Right lung (tissue), 2 donors: ENCODE measurements at regions not wholly inside any gene's neighbourhood (a gene's known extent, or its start where the extent isn't known, plus 50 kb on each side); places are given as distances from the start of the nearest gene placed in this dataset.
"Not testable (repeated sequence)": the region's sequence is repeated elsewhere in the genome, so short reads cannot be mapped to it uniquely, and the experiment has no call there.

Experiments used
- DNase-seq, 2 donors: peaks; one replicate each; pipeline ENCODE4 v3.0.0-alpha.2; 2013

DNA sequence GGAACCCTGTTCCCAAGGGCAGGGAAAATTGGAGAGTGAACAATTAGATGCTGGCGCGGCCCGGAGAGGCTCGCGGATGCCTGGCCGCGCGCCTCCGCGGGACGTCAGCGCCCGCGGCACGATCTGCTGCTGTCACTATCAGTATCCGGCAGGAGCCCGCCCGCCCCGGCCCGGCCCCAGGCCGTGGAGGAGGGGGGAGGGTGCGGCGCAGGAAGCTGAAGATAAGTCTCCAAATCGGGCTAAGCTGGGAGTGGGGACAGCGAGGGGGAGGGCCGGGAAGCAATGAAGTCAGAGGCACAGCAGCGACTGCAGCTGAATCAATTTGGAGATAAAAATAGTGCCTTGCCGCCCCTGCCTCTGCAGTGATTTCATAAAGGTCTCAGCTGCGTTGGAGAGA, 441.5 kb upstream of the KLF12 start:
- peak; percentile 82 to 83 for DNase-seq

DNA sequence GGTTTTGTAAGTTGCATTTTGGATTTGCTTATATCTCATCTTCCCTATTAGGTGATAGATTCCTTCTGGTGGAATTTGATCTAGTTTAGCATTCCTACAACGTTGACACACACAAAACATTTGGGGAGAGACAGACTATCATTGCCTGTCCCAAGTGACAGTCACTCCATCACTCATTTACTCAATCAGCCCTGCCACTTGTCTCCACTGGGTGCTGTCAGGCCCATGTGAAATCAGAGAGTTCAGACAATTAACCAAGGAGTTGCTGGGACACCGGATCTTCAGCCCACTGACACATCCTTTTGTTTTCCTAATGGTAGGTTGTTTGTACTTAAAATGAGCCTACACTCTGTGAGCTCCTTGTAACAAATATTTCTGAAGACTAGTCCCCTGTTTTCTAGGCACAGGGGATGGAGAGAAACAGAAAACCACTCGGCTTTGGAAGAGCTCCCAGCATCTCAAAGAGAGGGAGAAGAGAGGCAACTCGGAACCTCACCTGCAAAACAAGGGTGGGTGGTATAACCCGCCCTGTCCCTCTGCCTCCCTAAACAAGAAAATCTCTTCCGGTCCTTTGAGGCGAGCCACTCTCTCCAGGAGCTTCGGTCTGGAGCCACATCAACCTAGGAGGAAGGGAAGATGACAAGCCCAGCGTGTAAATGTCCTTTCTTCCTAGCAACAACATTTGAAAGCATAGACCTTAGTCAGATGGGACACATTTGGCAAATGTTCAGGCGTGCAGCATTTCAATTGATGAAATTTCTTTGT, 440.9 kb upstream of the KLF12 start:
- no peak for DNase-seq

- DNase-seq = no peak
Measured at GRCh38 chr13:74573654-74574053, 439.4 kb upstream of the KLF12 start.

DNA sequence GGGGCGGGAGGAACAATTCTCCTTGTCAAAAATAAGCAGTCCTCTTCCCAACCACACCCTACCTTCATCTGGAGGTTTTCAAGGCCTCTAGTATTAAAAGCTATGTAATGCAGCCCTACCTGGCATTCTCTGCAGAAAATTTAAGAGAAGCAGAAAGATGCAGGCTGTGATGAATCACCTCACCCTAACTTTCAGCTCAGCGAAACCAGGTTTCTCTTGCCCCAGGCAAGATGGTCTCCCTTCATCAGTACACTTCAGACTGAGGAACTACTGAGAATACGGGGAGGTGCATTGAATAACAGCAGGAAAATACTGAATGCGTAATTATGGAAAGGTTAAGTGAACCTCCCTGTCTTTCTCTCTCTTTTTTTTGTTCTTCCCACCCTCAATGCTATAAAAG, 437.6 kb upstream of the KLF12 start:
- no peak for DNase-seq

DNA sequence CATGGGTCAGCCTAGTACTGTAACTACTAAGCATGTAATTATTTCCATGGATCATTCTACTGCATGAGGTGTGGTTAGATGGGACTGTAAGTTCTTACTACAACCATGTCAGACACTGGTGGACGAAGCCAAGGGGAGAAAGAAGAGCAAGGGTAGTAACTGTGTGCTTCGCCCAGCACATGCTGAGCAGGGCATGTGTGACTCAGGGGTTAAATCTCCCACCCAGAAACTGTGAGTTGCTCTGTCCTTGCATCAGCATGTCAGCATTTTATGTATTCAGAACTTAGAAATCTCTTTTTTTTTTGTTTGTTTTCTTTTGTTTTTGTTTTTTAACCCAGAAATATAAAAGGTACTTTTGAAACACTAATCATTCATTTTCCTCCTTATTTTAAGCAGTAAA, 436.6 kb upstream of the KLF12 start:
- DNase-seq = no peak

DNA sequence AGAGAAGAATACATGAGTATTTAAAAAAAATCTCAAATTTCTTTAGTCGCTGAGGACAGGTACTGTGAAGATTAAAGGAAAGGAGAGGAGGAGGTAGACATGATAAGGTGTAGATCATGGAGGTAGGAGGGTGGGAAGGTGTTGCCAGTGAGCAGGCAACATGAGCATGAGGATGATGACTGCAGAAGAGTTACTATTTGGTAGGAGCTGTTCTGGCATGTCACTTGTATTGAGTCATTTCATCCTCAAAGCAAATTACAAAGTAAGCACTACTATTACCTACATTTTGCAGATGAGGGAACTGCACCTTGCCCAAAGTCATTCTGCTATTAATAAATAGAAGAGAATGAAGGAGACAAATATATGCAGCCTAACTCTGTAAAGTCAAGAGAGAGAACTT, 435.8 kb upstream of the KLF12 start:
- no peak for DNase-seq

DNA sequence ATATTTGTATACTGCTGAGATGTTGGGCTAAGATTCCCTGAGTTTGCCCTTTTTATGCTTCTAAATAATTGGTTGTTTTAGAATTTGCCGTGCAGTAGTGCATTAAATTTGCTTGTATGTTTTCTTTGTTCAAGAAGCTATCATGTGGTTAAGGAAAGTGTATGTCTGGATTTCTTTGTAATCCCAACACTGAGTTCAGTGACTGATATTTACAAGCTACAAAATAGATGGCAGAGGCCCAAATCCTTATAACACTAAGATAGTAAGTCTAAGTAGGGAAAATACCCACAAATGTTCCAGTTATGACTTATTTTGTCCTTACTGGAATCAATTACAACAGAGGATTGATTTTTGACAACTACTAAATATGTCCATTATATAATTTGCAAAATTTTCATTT, 435.0 kb upstream of the KLF12 start:
- DNase-seq = no peak

DNA sequence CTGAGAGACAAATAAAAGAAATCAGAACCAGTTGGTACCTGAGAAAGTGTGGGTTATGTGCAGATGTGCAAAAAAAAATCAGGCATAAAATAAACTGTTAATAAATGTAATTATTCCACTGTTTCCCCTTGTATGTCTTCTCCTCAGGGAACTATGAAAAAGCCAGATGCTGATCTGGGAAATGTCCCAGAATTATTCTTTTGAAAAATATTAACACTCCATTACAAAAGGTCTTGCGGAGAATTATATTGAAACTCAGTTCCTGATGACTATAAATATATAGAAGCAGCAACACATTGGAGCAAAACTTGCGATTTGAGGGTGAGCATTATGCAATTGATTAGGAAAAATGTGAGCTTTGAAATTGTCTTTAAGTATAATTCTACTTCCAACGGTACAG, 433.3 kb upstream of the KLF12 start:
- DNase-seq = no peak

DNA sequence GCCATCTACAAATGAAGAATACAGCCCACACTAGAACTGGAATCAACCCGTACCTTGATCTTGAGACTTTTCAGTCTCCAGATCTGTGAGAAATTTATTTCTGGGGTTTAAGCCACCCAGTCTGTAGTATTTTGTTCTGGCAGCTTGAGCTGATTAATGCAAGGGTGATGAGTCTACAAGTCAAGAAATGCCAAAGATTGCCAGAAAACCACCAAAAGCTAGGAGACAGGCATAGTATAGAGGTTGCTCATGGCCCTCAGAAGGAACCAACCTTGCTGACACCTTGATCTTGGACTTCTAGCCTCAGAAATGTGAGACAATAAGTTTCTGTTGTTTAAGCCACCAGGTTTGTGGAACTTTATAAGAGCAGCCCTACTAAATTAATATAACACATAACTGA, 428.2 kb upstream of the KLF12 start:
- no peak for DNase-seq

DNA sequence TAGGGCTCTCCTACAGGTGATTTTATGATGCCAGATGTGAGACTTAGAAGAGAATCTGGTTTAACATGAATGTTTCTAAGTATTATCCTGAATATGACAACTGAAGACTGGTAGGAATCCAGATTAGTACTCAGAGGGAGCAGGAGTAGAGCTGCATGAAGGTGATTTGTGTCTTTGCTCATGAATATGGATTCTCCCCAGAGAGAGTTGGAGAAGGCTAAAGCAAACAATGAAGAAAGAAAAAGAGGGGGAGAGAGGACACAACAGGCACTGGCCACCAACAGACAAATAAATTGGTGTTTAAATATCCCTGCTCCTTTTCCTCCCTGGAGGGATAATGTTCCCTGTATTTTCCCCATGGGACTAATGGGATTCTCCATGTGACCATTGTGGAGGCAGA, 427.0 kb upstream of the KLF12 start:
- DNase-seq = no peak

DNA sequence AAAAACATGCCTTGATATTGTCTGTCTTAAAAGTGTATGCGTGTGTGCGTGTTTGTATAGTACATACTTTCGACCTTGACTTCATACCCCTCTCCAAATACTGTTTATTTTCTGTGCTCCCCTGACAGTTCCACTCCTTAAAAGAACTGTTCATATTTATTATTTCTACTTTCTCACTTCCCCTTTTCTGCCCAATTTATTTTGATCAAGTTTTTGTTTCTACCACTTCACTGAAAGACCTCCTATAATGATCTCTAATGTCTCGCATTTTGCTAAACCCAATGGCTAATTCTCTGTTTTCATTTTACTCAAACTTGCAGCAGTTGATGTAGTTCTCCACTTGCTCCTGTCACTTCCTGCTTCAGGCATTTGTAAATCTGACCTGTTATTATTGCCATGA, 426.1 kb upstream of the KLF12 start:
- no peak for DNase-seq

- DNase-seq = no peak
Measured at GRCh38 chr13:74557870-74558269, 423.7 kb upstream of the KLF12 start.

- no peak for DNase-seq
Measured at GRCh38 chr13:74555651-74556420, 421.6 kb upstream of the KLF12 start.

DNA sequence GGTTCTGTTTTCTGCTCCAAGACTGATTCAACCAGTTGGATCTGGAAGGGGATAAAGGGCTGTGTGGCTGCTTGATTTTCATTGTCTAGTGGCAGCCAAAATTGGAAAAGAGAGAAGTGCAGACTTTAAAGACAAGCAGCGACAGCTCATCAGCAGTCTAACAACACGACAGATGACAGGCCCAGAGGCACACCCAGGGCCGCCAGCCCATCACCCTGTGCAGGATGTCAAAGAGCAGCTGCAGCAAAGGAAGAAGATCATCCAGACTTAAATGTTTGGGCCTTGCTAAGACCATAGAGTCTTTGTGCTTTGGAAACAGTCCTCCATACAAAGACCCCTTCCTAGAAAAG, 421.0 kb upstream of the KLF12 start:
- no peak for DNase-seq

DNA sequence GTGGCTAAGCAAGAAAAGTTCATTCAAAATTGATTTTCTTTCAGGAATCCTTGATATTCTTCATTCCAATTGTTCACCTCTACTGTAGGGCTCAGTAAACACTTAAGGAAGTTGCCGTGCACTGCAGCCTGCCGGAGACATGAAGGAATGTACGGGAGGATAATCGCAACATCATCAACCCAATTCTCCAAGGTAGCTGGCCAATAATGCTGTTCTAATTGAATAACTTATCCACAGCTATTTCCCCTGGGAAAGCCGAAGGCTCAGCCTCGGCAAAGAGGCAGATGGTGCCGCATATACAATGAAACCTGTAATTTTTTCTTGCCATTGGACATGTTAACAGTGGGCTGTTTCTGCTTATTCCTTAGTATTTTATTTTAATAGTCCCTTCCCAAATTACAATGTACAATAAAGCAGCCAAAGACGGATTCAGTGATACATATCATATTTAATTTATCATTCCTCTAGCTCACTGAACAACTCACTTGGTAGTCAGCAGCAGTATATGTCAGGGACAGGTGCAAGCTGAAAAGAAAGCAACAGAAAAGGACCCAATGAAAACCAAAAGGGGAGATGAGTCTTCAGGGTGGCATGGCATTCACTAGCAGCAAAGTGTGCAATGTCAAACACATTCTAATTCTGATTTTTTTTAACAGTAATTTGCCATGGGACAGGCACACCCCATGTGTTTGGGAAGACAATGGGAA, 420.5 kb upstream of the KLF12 start:
- no peak for DNase-seq

DNA sequence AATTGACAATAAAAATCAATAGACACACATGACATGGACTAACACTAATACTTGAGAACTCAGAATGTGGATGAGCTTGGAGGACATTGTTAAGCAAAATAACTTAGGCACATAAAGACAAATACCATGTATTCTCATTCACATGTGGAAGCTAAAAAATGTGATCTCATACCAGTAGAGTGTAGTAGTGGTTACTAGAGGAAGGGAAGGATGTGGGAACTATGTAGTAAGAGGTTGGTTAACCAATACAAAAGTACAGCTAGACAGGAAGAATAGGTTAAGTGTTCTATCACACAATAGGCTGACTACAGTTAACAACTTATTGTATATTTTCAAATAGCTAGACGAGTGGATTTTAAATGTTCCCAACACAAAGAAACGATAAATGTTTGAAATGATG, 415.8 kb upstream of the KLF12 start:
- DNase-seq = no peak

DNA sequence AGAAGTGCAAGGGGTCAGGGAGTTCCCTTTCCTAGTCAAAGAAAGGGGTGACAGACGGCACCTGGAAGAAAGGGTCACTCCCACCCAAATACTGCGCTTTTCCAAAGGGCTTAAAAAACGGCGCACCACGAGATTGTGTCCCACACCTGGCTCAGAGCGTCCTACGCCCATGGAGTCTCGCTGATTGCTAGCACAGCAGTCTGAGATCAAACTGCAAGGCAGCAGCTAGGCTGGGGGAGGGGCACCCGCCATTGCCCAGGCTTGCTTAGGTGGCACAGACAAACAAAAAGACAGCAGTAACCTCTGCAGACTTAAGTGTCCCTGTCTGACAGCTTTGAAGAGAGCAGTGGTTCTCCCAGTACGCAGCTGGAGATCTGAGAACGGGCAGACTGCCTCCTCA, 402.4 kb upstream of the KLF12 start:
- DNase-seq = not testable (repeated sequence)

DNA sequence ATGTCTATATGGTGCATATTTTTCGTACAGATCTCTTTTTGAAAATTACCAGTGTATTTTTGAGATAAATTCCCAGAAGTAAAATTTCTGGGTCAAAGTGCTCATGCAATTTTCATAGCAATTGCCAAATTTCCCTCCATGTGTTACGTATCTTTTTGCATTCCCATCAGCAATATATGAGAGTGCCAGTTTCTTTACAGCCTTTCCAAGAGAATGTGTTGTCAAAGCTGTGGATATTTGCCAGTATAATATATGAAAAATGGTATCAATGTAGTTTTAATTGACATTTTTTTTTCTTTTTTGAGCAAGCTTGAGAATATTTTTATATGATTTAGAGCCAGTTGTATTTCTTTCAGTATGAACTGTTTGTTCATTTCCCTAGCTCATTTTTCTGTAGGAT, 399.0 kb upstream of the KLF12 start:
- DNase-seq = peak in 1 of 2 donors; percentile 34

- DNase-seq = no peak
Measured at GRCh38 chr13:74530011-74530410, 395.8 kb upstream of the KLF12 start.

GRCh38 chr13:74528734-74529513, 394.7 kb upstream of the KLF12 start:
- no peak for DNase-seq

- no peak for DNase-seq
Measured at GRCh38 chr13:74523057-74523456, 388.9 kb upstream of the KLF12 start.

DNA sequence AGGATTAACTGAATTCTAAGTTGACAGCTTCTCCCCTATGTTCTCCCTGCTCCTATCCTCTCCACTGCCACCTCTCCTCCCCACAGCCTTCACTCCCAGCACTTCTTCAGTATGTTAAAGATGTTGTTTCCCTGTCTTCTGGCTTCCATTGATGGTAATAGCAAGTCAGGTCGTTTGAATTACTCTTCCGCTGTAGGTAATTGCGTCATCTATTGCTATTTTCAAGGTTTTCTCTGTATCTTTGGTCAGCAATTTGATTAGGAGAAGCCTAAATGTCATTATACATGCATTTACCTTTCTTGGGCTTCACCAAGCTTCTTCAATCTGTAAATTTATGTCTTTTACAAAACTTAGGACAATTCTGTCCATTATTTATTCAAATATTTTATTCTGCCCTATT, 377.3 kb upstream of the KLF12 start:
- DNase-seq = no peak
